ENCODE measurements at regions not wholly inside any gene's neighbourhood (a gene's known extent, or its start where the extent isn't known, plus 50 kb on each side); places are given as distances from the start of the nearest gene placed in this dataset.

GRCh38 chr10:30233186-30233959 is 115.7 kb downstream of the MTPAP start (continued):
- TF ChIP-seq NANOG (IDR thresholded peaks at IDR 0.05; ENCODE audit: borderline replicate concordance) (no peak), ZNF114 (CRISPR knock-in tag; IDR thresholded peaks at IDR 0.05) (no peak), EZH2 (IDR thresholded peaks at IDR 0.05; ENCODE audit: low read depth, unreplicated experiment) (no peak), CREB1 (CRISPR knock-in tag; IDR thresholded peaks at IDR 0.05; ENCODE audit: low read depth) (no peak), EZH2phosphoT487 (IDR thresholded peaks at IDR 0.05; ENCODE audit: unreplicated experiment) (no peak), CTCF (conservative IDR thresholded peaks at IDR 0.05; ENCODE audit: low read depth in 2 of 2) (no peak), REST (IDR thresholded peaks at IDR 0.05; ENCODE audit: unreplicated experiment) (no peak)

DNA sequence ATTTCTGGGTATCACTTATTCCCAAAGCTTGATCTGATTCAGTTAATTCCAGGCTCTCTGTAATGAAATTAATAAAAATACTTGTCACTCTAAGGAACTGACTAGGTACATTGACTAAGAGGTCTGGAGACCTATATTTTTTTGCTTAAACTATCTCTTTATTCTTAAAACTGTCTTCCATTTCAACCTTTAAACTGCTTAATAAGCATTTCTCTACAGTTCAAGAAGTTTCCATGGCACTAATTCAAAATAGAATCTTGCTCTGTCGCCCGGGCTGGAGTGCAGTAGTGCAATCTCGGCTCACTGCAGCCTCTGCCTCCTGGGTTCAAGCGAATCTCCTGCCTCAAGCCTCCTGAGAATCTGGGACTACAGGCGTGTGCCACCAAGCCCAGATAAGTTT is 117.4 kb downstream of the MTPAP start:
- ATAC-seq: no peak
- no peak overlapping the region for H3K4me3 Mint-ChIP-seq
- peaks cover 3% of the 10 kb centered on the region; the same call in 2 of the 3 replicates for H3K4me1 Mint-ChIP-seq
- DNase-seq (ENCODE audit: low spot score): no peak
- Histone ChIP-seq H2AFZ (no peak overlapping the region), H3K4me3 (no peak overlapping the region), H3K4me2 (no peak overlapping the region), H3K4me1 (ENCODE audit: insufficient read depth) (no peaks in the 10 kb centered on the region), H3K9me2 (ENCODE audit: insufficient read depth) (0 out of 2 replicates have a peak, but pooled peaks cover 2% of the 10 kb centered on the region), H3K27ac (ENCODE audit: low read depth) (no peak overlapping the region), H3K27me3 (ENCODE audit: insufficient read depth) (no peaks in the 10 kb centered on the region), H3F3A (replicated peaks; ENCODE audit: low read depth) (no peaks in the 10 kb centered on the region), H4K20me1 (replicated peaks; ENCODE audit: insufficient read depth) (no peaks in the 10 kb centered on the region), H3K36me3 (ENCODE audit: insufficient read depth) (no peaks in the 10 kb centered on the region), H3K79me2 (replicated peaks; ENCODE audit: insufficient read depth) (no peaks in the 10 kb centered on the region)
- H3K36me3 Mint-ChIP-seq (ENCODE audit: low read depth): no peaks in the 10 kb centered on the region
- H3K27me3 Mint-ChIP-seq (ENCODE audit: insufficient read depth, low read depth, poor library complexity): peaks cover 11% of the 10 kb centered on the region
- H3K9me3 Mint-ChIP-seq: no peaks in the 10 kb centered on the region
- no peak overlapping the region for H3K27ac Mint-ChIP-seq
- TF ChIP-seq EZH2 (IDR thresholded peaks at IDR 0.05; ENCODE audit: low read depth, unreplicated experiment) (no peak), CREB1 (CRISPR knock-in tag; IDR thresholded peaks at IDR 0.05; ENCODE audit: low read depth) (no peak), STAT1 (IDR thresholded peaks at IDR 0.05; ENCODE audit: unreplicated experiment) (no peak), EZH2phosphoT487 (IDR thresholded peaks at IDR 0.05; ENCODE audit: unreplicated experiment) (no peak)
- TF ChIP-seq, protein P1, sequence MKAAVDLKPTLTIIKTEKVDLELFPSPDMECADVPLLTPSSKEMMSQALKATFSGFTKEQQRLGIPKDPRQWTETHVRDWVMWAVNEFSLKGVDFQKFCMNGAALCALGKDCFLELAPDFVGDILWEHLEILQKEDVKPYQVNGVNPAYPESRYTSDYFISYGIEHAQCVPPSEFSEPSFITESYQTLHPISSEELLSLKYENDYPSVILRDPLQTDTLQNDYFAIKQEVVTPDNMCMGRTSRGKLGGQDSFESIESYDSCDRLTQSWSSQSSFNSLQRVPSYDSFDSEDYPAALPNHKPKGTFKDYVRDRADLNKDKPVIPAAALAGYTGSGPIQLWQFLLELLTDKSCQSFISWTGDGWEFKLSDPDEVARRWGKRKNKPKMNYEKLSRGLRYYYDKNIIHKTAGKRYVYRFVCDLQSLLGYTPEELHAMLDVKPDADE (IDR thresholded peaks at IDR 0.05): no peak
- TF ChIP-seq, protein P2, sequence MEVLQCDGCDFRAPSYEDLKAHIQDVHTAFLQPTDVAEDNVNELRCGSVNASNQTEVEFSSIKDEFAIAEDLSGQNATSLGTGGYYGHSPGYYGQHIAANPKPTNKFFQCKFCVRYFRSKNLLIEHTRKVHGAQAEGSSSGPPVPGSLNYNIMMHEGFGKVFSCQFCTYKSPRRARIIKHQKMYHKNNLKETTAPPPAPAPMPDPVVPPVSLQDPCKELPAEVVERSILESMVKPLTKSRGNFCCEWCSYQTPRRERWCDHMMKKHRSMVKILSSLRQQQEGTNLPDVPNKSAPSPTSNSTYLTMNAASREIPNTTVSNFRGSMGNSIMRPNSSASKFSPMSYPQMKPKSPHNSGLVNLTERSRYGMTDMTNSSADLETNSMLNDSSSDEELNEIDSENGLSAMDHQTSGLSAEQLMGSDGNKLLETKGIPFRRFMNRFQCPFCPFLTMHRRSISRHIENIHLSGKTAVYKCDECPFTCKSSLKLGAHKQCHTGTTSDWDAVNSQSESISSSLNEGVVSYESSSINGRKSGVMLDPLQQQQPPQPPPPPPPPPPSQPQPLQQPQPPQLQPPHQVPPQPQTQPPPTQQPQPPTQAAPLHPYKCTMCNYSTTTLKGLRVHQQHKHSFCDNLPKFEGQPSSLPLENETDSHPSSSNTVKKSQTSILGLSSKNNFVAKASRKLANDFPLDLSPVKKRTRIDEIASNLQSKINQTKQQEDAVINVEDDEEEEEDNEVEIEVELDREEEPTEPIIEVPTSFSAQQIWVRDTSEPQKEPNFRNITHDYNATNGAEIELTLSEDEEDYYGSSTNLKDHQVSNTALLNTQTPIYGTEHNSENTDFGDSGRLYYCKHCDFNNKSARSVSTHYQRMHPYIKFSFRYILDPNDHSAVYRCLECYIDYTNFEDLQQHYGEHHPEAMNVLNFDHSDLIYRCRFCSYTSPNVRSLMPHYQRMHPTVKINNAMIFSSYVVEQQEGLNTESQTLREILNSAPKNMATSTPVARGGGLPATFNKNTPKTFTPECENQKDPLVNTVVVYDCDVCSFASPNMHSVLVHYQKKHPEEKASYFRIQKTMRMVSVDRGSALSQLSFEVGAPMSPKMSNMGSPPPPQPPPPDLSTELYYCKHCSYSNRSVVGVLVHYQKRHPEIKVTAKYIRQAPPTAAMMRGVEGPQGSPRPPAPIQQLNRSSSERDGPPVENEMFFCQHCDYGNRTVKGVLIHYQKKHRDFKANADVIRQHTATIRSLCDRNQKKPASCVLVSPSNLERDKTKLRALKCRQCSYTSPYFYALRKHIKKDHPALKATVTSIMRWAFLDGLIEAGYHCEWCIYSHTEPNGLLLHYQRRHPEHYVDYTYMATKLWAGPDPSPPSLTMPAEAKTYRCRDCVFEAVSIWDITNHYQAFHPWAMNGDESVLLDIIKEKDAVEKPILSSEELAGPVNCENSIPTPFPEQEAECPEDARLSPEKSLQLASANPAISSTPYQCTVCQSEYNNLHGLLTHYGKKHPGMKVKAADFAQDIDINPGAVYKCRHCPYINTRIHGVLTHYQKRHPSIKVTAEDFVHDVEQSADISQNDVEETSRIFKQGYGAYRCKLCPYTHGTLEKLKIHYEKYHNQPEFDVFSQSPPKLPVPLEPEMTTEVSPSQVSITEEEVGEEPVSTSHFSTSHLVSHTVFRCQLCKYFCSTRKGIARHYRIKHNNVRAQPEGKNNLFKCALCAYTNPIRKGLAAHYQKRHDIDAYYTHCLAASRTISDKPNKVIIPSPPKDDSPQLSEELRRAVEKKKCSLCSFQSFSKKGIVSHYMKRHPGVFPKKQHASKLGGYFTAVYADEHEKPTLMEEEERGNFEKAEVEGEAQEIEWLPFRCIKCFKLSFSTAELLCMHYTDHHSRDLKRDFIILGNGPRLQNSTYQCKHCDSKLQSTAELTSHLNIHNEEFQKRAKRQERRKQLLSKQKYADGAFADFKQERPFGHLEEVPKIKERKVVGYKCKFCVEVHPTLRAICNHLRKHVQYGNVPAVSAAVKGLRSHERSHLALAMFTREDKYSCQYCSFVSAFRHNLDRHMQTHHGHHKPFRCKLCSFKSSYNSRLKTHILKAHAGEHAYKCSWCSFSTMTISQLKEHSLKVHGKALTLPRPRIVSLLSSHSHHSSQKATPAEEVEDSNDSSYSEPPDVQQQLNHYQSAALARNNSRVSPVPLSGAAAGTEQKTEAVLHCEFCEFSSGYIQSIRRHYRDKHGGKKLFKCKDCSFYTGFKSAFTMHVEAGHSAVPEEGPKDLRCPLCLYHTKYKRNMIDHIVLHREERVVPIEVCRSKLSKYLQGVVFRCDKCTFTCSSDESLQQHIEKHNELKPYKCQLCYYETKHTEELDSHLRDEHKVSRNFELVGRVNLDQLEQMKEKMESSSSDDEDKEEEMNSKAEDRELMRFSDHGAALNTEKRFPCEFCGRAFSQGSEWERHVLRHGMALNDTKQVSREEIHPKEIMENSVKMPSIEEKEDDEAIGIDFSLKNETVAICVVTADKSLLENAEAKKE (CRISPR knock-in tag; IDR thresholded peaks at IDR 0.05): no peak

Data from GM23338 (cell line).